Stomach (tissue), 8 donors: ENCODE measurements at regions not wholly inside any gene's neighbourhood (a gene's known extent, or its start where the extent isn't known, plus 50 kb on each side); places are given as distances from the start of the nearest gene placed in this dataset.

Source experiments
- DNase-seq, 2 donors: peaks; one replicate each; pipeline versions ENCODE4 v3.0.0 to v3.0.0-alpha.2; 2013 to 2019
- H3K27ac ChIP-seq, 5 donors: fragments of 200-600 bp in 4 of 5; sonication (generic) in 4 of 5; one replicate each; pipeline ENCODE4 v1.5.1; 2013 to 2019; ENCODE audit warnings: mild to moderate bottlenecking in 1 of 5, moderate library complexity in 1 of 5
- H3K27me3 ChIP-seq, 3 donors: fragments of 200-600 bp; sonication (generic); one replicate each; pipeline ENCODE4 v1.5.1; 2017 to 2019; ENCODE audit warnings: mixed run types in 1 of 3
- H3K36me3 ChIP-seq, 4 donors: fragments of 200-600 bp; sonication (generic); 1 replicate in 3 of 4; 2 replicates in 1 of 4; pipeline ENCODE4 v1.5.1; 2016 to 2019
- H3K4me1 ChIP-seq, 4 donors: fragments of 200-600 bp; sonication (generic); one replicate each; pipeline ENCODE4 v1.5.1; 2016 to 2019
- H3K4me3 ChIP-seq, 4 donors: fragments of 200-600 bp; sonication (generic) in 3 of 4; one replicate each; pipeline ENCODE4 v1.5.1; 2016 to 2019; ENCODE audit warnings: mild to moderate bottlenecking in 1 of 4
- H3K9me3 ChIP-seq, 4 donors: fragments of 200-600 bp; sonication (generic); one replicate each; pipeline ENCODE4 v1.5.1; 2016 to 2019
- CTCF ChIP-seq, 7 experiments: fragments of 450-650 bp in 4 of 7; fragments of 200-600 bp in 3 of 7; sonication (generic) in 3 of 7; IDR thresholded peaks; one replicate each; pipeline ENCODE4 v1.5.1; 2016 to 2019; ENCODE audit warnings: antibody characterized with exemption in 7 of 7, control low read depth in 2 of 7, mild to moderate bottlenecking in 1 of 7
- EP300 ChIP-seq: sonication (generic); formaldehyde crosslinking; IDR thresholded peaks from one replicate; pipeline ENCODE4 v1.6.1; 2017; ENCODE audit warnings: antibody characterized with exemption
- POLR2A ChIP-seq, 4 donors: fragments of 450-650 bp; IDR thresholded peaks; one replicate each; pipeline ENCODE4 v1.6.1; 2016; ENCODE audit warnings: antibody characterized with exemption in 4 of 4, control low read depth in 2 of 4, mild to moderate bottlenecking in 1 of 4, moderate library complexity in 1 of 4
- POLR2AphosphoS5 ChIP-seq, 3 donors: sonication (generic); formaldehyde crosslinking; IDR thresholded peaks; one replicate each; pipeline ENCODE4 v1.6.1; 2016; ENCODE audit warnings: antibody characterized with exemption in 3 of 3
- WGBS, 5 donors: extraction: QIAGEN DNeasy Blood & Tissue Kit in 3 of 5; methylation state at CpG; one replicate each; pipeline versions ENCODE4 v1.1.5 to v1.1.7; 2013 to 2018; 5-methylcytosine and 5-hydroxymethylcytosine counted together
- intact Hi-C: fragments of 100-400 bp; cut with DNase I; formaldehyde crosslinking; loops from one replicate; pipeline ENCODE4 v1.15.1; 2023; ENCODE audit warnings: low total_unique reads
- donor health status: healthy with polysubstance abuse.
- donor health status: Bipolar disorder and iron deficiency.
- donor health status: healthy.

- no peak overlapping the region for H3K27ac ChIP-seq
- H3K27me3 ChIP-seq = no peaks in the 10 kb centered on the region
- H3K4me3 ChIP-seq = no peak overlapping the region
- TF ChIP-seq CTCF (IDR thresholded peaks at IDR 0.05) = no peak
- no peak for TF ChIP-seq EP300
- no peak for TF ChIP-seq POLR2A (IDR thresholded peaks at IDR 0.05)
- TF ChIP-seq POLR2AphosphoS5 (IDR thresholded peaks at IDR 0.05) = no peak
- no peaks in the 10 kb centered on the region for H3K4me1 ChIP-seq
- intact Hi-C loops = no loop called here
- H3K36me3 ChIP-seq = no peaks in the 10 kb centered on the region
- WGBS, 5 donors = 85 to 100% (median 91%) methylated on average over 2 of the region's 2 CpGs
- no peak for DNase-seq
- no peaks in the 10 kb centered on the region for H3K9me3 ChIP-seq
These were observed 105.7 kb upstream of the PPP2R5A start for GRCh38 chr1:212179394-212180076.

- 67 to 84% (median 73%) methylated on average over 6 of the region's 6 CpGs for WGBS, 5 donors
- TF ChIP-seq CTCF (IDR thresholded peaks at IDR 0.05) (no peak), POLR2A (IDR thresholded peaks at IDR 0.05) (no peak), EP300 (no peak)
These were observed 104.0 kb upstream of the PPP2R5A start for GRCh38 chr1:212181015-212181882.

GRCh38 chr1:212182171-212182570, 103.0 kb upstream of the PPP2R5A start:
- WGBS, 5 donors = 91 to 96% (median 95%) methylated on average over 4 of the region's 4 CpGs
- no peak for DNase-seq
- no peak overlapping the region for H3K27ac ChIP-seq
- no peak for TF ChIP-seq POLR2AphosphoS5 (IDR thresholded peaks at IDR 0.05)
- no peak for TF ChIP-seq CTCF (IDR thresholded peaks at IDR 0.05)
- TF ChIP-seq POLR2A (IDR thresholded peaks at IDR 0.05) = no peak
- no peak for TF ChIP-seq EP300
- no peak overlapping the region for H3K4me3 ChIP-seq
- H3K27me3 ChIP-seq = no peaks in the 10 kb centered on the region
- peaks cover 0 to 4% (median 2%) of the 10 kb centered on the region in 4 donors for H3K4me1 ChIP-seq
- intact Hi-C loops = no loop called here
- H3K36me3 ChIP-seq = no peaks in the 10 kb centered on the region
- no peaks in the 10 kb centered on the region for H3K9me3 ChIP-seq

More at GRCh38 chr1:212181015-212181882, 104.0 kb upstream of the PPP2R5A start:
- Histone ChIP-seq H3K4me3 (no peak overlapping the region), H3K27me3 (no peaks in the 10 kb centered on the region), H3K27ac (no peak overlapping the region), H3K4me1 (no peaks in the 10 kb centered on the region), H3K9me3 (no peaks in the 10 kb centered on the region), H3K36me3 (no peaks in the 10 kb centered on the region)
- DNase-seq = no peak
- intact Hi-C loops = no loop called here

- Histone ChIP-seq H3K36me3 (no peaks in the 10 kb centered on the region), H3K27me3 (no peaks in the 10 kb centered on the region), H3K4me3 (no peak overlapping the region), H3K27ac (no peak overlapping the region), H3K9me3 (no peaks in the 10 kb centered on the region), H3K4me1 (peaks cover 0 to 8% (median 2%) of the 10 kb centered on the region in 4 donors)
- WGBS, 5 donors = 83 to 97% (median 94%) methylated on average over 3 of the region's 3 CpGs
- no peak for DNase-seq
- TF ChIP-seq POLR2A (IDR thresholded peaks at IDR 0.05) = no peak
- TF ChIP-seq POLR2AphosphoS5 (IDR thresholded peaks at IDR 0.05) = no peak
- TF ChIP-seq CTCF (IDR thresholded peaks at IDR 0.05) = no peak
- TF ChIP-seq EP300 = no peak
- intact Hi-C loops = no loop called here
These were observed 102.6 kb upstream of the PPP2R5A start for GRCh38 chr1:212182579-212182978.
